ENCODE measurements at regions not wholly inside any gene's neighbourhood (a gene's known extent, or its start where the extent isn't known, plus 50 kb on each side); places are given as distances from the start of the nearest gene placed in this dataset.

GRCh38 chr11:92667486-92668152, 301.8 kb upstream of the MTNR1B start:
- DNase-seq: no peak

GRCh38 chr11:92670308-92670890, 299.1 kb upstream of the MTNR1B start:
- peak; percentile 43 for DNase-seq

GRCh38 chr11:92671081-92671480, 298.4 kb upstream of the MTNR1B start:
- DNase-seq: no peak

- DNase-seq: no peak
These were observed 294.1 kb upstream of the MTNR1B start for GRCh38 chr11:92675303-92675702.

GRCh38 chr11:92675810-92676209, 293.6 kb upstream of the MTNR1B start:
- no peak for DNase-seq

- no peak for DNase-seq
These were observed 291.3 kb upstream of the MTNR1B start for GRCh38 chr11:92678008-92678611.

- DNase-seq: no peak
These were observed 287.9 kb upstream of the MTNR1B start for GRCh38 chr11:92681586-92681985.

- DNase-seq: no peak
These were observed 287.3 kb upstream of the MTNR1B start for GRCh38 chr11:92682136-92682535.

- DNase-seq: no peak
These were observed 286.5 kb upstream of the MTNR1B start for GRCh38 chr11:92682952-92683351.

GRCh38 chr11:92685049-92685448, 284.4 kb upstream of the MTNR1B start:
- DNase-seq: no peak

GRCh38 chr11:92687724-92688123, 281.7 kb upstream of the MTNR1B start:
- no peak for DNase-seq

- no peak for DNase-seq
These were observed 281.0 kb upstream of the MTNR1B start for GRCh38 chr11:92688416-92688815.

- no peak for DNase-seq
These were observed 276.5 kb upstream of the MTNR1B start for GRCh38 chr11:92692826-92693546.

GRCh38 chr11:92696076-92696475, 273.4 kb upstream of the MTNR1B start:
- no peak for DNase-seq

GRCh38 chr11:92697461-92698312, 271.8 kb upstream of the MTNR1B start:
- peak; percentile 21 for DNase-seq

GRCh38 chr11:92698742-92699141, 270.7 kb upstream of the MTNR1B start:
- no peak for DNase-seq

- DNase-seq: no peak
These were observed 267.2 kb upstream of the MTNR1B start for GRCh38 chr11:92702037-92702804.

GRCh38 chr11:92702805-92703448, 266.5 kb upstream of the MTNR1B start:
- DNase-seq: no peak

- no peak for DNase-seq
These were observed 266.0 kb upstream of the MTNR1B start for GRCh38 chr11:92703449-92703830.

- no peak for DNase-seq
These were observed 262.3 kb upstream of the MTNR1B start for GRCh38 chr11:92707173-92707619.

- no peak for DNase-seq
These were observed 261.8 kb upstream of the MTNR1B start for GRCh38 chr11:92707665-92708064.

All from left kidney (tissue), 1 donor.